ENCODE measurements at regions not wholly inside any gene's neighbourhood (a gene's known extent, or its start where the extent isn't known, plus 50 kb on each side); places are given as distances from the start of the nearest gene placed in this dataset.

- Histone ChIP-seq H3K4me1 (ENCODE audit: control insufficient read depth in 2 of 2, insufficient read depth in 2 of 2, low read length in 2 of 2) (peaks cover 0 to 10% of the 10 kb centered on the region in 2 donors), H3K27ac (ENCODE audit: low read length in 2 of 2) (no peak overlapping the region), H3K9ac (ENCODE audit: low read length) (no peak overlapping the region), H3K27me3 (replicated peaks in 1 of 4; ENCODE audit: control extremely low read depth in 1 of 4, control insufficient read depth in 3 of 4, insufficient read depth in 4 of 4, low read length in 3 of 4) (peaks cover 0 to 9% (median 2%) of the 10 kb centered on the region in 4 experiments), H4K20me1 (ENCODE audit: control insufficient read depth, insufficient read depth, low read length, poor library complexity, severe bottlenecking) (no peaks in the 10 kb centered on the region), H3K4me2 (replicated peaks; ENCODE audit: low read depth, low read length, poor library complexity, severe bottlenecking) (no peak overlapping the region), H3K4me3 (ENCODE audit: control extremely low read depth in 1 of 5, extremely low read depth in 1 of 5, insufficient read depth in 1 of 5, low read depth in 2 of 5, low read length in 4 of 5) (no peak overlapping the region), H2AFZ (ENCODE audit: insufficient read depth, low read depth, low read length, poor library complexity, severe bottlenecking) (peak overlapping the region; percentile 79), H3K79me2 (ENCODE audit: control insufficient read depth, insufficient read depth, low read length) (no peaks in the 10 kb centered on the region), H3K9me3 (ENCODE audit: control extremely low read depth in 1 of 3, control insufficient read depth in 2 of 3, insufficient read depth in 1 of 3, low read length in 2 of 3) (peaks cover 0 to 12% (median 8%) of the 10 kb centered on the region in 3 donors), H3K36me3 (replicated peaks in 1 of 2; ENCODE audit: control extremely low read depth in 1 of 2, control insufficient read depth in 1 of 2, extremely low read depth in 1 of 2, insufficient read depth in 2 of 2, low read length in 1 of 2) (no peaks in the 10 kb centered on the region)
- H3K27ac Mint-ChIP-seq, result no peak overlapping the region
- H3K4me1 Mint-ChIP-seq, result peaks cover 8% of the 10 kb centered on the region
- peaks cover 3% of the 10 kb centered on the region for H3K9me3 Mint-ChIP-seq (ENCODE audit: insufficient read depth)
- no peak for TF ChIP-seq CTCF (IDR thresholded peaks at IDR 0.05)
- no peak for TF ChIP-seq EZH2 (IDR thresholded peaks at IDR 0.05; ENCODE audit: borderline replicate concordance, insufficient read depth, low read depth, low read length, poor library complexity, severe bottlenecking)
- WGBS (ENCODE audit: insufficient coverage), result 32% methylated on average over 6 of the region's 9 CpGs
- H3K4me3 Mint-ChIP-seq, result no peak overlapping the region
- intact Hi-C loops (cut with micrococcal nuclease), result loop anchor here (5.0 kb wide), 1 partner anchor 763 kb away; the partner anchor contains the start of genes EIPR1 and TRAPPC12
- peaks cover 22% of the 10 kb centered on the region for H3K27me3 Mint-ChIP-seq
- ATAC-seq (ENCODE audit: low read depth) (no peak), DNase-seq (no peak)
- CTCF ChIA-PET, result no interaction called here
- POLR2A ChIA-PET, result no interaction called here
Observed at GRCh38 chr2:2614452-2614851, 283.4 kb upstream of the MYT1L start.

GRCh38 chr2:2613279-2614199 is 282.5 kb upstream of the MYT1L start:
- POLR2A ChIA-PET, result no interaction called here
- intact Hi-C loops (cut with micrococcal nuclease), result loop anchor here (5.0 kb wide), 1 partner anchor 764 kb away; the partner anchor contains the start of genes EIPR1 and TRAPPC12
- Histone ChIP-seq H3K4me3 (ENCODE audit: control extremely low read depth in 1 of 5, extremely low read depth in 1 of 5, insufficient read depth in 1 of 5, low read depth in 2 of 5, low read length in 4 of 5) (peak overlapping the region; percentile 16 to 57 (median 43)), H3K79me2 (ENCODE audit: control insufficient read depth, insufficient read depth, low read length) (no peaks in the 10 kb centered on the region), H3K9ac (ENCODE audit: low read length) (peak overlapping the region; percentile 49), H3K27me3 (replicated peaks in 1 of 4; ENCODE audit: control extremely low read depth in 1 of 4, control insufficient read depth in 3 of 4, insufficient read depth in 4 of 4, low read length in 3 of 4) (peaks cover 0 to 11% (median 2%) of the 10 kb centered on the region in 4 experiments), H3K4me1 (ENCODE audit: control insufficient read depth in 2 of 2, insufficient read depth in 2 of 2, low read length in 2 of 2) (peaks cover 0 to 10% of the 10 kb centered on the region in 2 donors), H3K4me2 (replicated peaks; ENCODE audit: low read depth, low read length, poor library complexity, severe bottlenecking) (peak overlapping the region; percentile 67), H3K36me3 (replicated peaks in 1 of 2; ENCODE audit: control extremely low read depth in 1 of 2, control insufficient read depth in 1 of 2, extremely low read depth in 1 of 2, insufficient read depth in 2 of 2, low read length in 1 of 2) (no peaks in the 10 kb centered on the region), H3K9me3 (ENCODE audit: control extremely low read depth in 1 of 3, control insufficient read depth in 2 of 3, insufficient read depth in 1 of 3, low read length in 2 of 3) (peaks cover 0 to 12% (median 8%) of the 10 kb centered on the region in 3 donors), H4K20me1 (ENCODE audit: control insufficient read depth, insufficient read depth, low read length, poor library complexity, severe bottlenecking) (no peaks in the 10 kb centered on the region), H2AFZ (ENCODE audit: insufficient read depth, low read depth, low read length, poor library complexity, severe bottlenecking) (peak overlapping the region; percentile 79), H3K27ac (ENCODE audit: low read length in 2 of 2) (peak overlapping the region in 1 of 2 donors; percentile 52)
- H3K4me1 Mint-ChIP-seq, result peaks cover 8% of the 10 kb centered on the region
- WGBS (ENCODE audit: insufficient coverage), result 12% methylated on average over 26 of the region's 34 CpGs
- peak overlapping the region; percentile 81 for H3K4me3 Mint-ChIP-seq
- TF ChIP-seq CTCF (IDR thresholded peaks at IDR 0.05), result no peak
- TF ChIP-seq EZH2 (IDR thresholded peaks at IDR 0.05; ENCODE audit: borderline replicate concordance, insufficient read depth, low read depth, low read length, poor library complexity, severe bottlenecking), result no peak
- ATAC-seq (ENCODE audit: low read depth) (peak; percentile 97), DNase-seq (peak; percentile 79)
- peak overlapping the region; percentile 62 for H3K27ac Mint-ChIP-seq
- peaks cover 18% of the 10 kb centered on the region for H3K27me3 Mint-ChIP-seq
- CTCF ChIA-PET, result no interaction called here
- peaks cover 3% of the 10 kb centered on the region for H3K9me3 Mint-ChIP-seq (ENCODE audit: insufficient read depth)
